BJ (cell line): ENCODE measurements at regions not wholly inside any gene's neighbourhood (a gene's known extent, or its start where the extent isn't known, plus 50 kb on each side); places are given as distances from the start of the nearest gene placed in this dataset.

Experiments
- CTCF ChIA-PET: fragments of 350-600 bp; formaldehyde crosslinking; extraction: SDS; loops from one replicate; lab custom pipeline; 2021; ENCODE audit warnings: antibody characterized with exemption, inconsistent platforms; lab: Yijun Ruan, JAX
- POLR2A ChIA-PET: fragments of 300-600 bp; sonication (Branson Sonifier 250); formaldehyde crosslinking; extraction: SDS; loops from one replicate; lab custom pipeline; 2021; ENCODE audit warnings: antibody characterized with exemption; lab: Charles Lee
- DNase-seq: peaks from one replicate; pipeline ENCODE4 v3.0.0-alpha.2; 2011; ENCODE audit warnings: low read depth
- H3K27me3 ChIP-seq: 2 replicates; pipeline ENCODE4 v1.6.0; 2011; ENCODE audit warnings: low read length; ENCODE audit not compliant: control insufficient read depth, insufficient read depth
- H3K36me3 ChIP-seq: 2 replicates; pipeline ENCODE4 v1.5.1; 2011; ENCODE audit warnings: low read length; ENCODE audit not compliant: control insufficient read depth, insufficient read depth
- H3K4me3 ChIP-seq: 2 replicates; pipeline ENCODE4 v1.5.1; 2011; ENCODE audit warnings: low read depth, mild to moderate bottlenecking, control low read depth, low read length
- TF ChIP-seq, protein P1 (sequence below): IDR thresholded peaks from 2 replicates; pipeline ENCODE4 v1.5.1; 2011; ENCODE audit warnings: low read depth, mild to moderate bottlenecking, control low read depth, inconsistent platforms, low read length, moderate library complexity; ENCODE audit not compliant: insufficient read depth

DNA sequence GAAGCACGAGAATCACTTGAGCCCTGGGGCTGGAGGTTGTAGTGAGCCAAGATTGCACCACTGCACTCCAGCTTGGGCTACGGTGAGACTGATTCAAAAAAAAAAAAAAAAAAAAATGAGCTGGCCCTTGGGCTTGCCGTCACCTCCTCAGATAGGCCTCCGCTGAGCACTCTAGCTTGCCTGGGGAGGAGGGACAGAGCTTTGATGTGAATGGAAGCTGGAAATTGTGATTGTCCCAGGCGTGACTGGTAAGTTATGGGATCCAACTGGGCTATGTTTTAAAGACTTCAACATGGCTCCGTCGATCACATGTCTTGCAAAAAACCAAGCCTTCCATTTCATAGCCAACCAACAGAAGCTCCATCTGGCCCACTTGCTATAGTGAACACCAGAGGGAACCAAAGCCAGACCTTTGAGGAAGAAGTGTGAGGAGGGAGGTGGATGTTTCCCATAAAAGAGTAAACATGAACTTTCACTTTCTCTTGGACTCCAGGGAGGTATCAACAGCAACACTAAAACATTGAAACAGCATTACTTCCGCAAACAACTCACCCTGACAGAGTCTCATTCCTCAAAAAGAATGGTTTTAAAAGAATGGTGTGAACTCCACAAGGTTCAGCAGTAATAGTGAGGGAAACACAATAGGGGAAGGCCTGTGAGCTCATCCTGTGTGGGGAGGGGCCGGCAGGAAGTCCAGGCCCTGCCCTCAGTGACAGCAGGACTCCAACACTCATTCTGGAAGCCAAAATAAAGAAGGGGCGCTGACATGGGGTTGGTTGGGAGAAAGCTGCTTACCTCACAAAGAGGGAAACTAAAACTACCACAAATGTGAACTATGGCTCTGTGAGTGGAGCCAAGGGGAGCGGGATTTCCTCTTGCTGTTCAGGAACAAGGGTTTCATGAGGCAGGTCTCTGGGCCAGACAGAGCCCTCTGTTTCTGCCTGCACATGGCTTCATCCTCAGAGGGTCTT is 59.2 kb upstream of the IL12A start:
- POLR2A ChIA-PET = interaction anchor here (0.6 to 1.2 kb wide), 4 partner anchors 8 to 100 kb away, joined by 4 to 9 read pairs (median 5); no protein-coding TSS in a partner anchor
- Histone ChIP-seq H3K36me3 (no peaks in the 10 kb centered on the region), H3K27me3 (no peaks in the 10 kb centered on the region), H3K4me3 (no peak overlapping the region)
- no peak for DNase-seq
- TF ChIP-seq, protein P1, sequence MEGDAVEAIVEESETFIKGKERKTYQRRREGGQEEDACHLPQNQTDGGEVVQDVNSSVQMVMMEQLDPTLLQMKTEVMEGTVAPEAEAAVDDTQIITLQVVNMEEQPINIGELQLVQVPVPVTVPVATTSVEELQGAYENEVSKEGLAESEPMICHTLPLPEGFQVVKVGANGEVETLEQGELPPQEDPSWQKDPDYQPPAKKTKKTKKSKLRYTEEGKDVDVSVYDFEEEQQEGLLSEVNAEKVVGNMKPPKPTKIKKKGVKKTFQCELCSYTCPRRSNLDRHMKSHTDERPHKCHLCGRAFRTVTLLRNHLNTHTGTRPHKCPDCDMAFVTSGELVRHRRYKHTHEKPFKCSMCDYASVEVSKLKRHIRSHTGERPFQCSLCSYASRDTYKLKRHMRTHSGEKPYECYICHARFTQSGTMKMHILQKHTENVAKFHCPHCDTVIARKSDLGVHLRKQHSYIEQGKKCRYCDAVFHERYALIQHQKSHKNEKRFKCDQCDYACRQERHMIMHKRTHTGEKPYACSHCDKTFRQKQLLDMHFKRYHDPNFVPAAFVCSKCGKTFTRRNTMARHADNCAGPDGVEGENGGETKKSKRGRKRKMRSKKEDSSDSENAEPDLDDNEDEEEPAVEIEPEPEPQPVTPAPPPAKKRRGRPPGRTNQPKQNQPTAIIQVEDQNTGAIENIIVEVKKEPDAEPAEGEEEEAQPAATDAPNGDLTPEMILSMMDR = peak; percentile 56
- CTCF ChIA-PET = interaction anchor here (0.7 to 7.8 kb wide), 16 partner anchors 12 to 113 kb away, joined by 3 to 64 read pairs (median 4); partner anchors contain the start of gene IL12A

DNA sequence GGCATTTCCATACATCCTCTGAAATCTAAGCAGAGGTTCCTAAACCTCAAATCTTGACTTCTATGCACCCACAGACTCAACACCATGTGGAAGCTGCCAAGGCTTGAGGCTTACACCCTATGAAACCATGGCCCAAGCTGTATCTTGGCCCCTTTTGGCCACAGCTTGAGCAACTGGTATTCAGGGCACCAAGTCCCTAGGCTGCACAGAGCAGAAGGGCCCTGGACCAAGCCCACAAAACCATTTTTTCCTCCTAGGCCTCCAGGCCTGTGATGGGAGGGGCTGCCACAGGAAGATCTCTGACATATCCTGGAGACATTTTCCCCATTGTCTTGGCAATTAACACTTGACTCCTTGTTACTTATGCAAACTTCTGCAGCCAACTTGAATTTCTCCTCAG is 54.4 kb upstream of the IL12A start:
- CTCF ChIA-PET = interaction anchor here (7.8 kb wide), 1 partner anchor 70 kb away, joined by 64 read pairs; no protein-coding TSS in a partner anchor

DNA sequence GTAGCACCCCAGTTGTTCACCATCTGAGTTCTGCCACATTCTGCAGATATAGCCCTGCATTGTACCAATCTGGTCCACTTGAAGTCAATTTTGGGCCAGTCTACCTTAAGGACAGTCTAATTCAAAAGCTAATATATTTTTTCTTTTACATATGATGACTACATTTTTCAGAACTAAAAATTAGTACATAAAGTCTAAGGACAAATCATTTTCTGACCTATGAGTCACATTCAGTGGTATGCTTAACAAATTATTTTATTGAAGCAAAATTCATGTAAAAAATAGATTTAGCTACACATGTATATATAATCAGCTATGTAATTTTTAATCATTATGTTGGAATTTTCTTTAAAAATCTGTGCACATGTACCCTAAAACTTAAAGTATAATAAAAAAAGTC is 52.1 kb upstream of the IL12A start:
- TF ChIP-seq, protein P1 = no peak
- Histone ChIP-seq H3K4me3 (no peak overlapping the region), H3K36me3 (no peaks in the 10 kb centered on the region), H3K27me3 (no peaks in the 10 kb centered on the region)
- POLR2A ChIA-PET = no interaction called here
- CTCF ChIA-PET = interaction anchor here (0.6 to 2.0 kb wide), 6 partner anchors 10 to 74 kb away, joined by 3 to 6 read pairs (median 4); no protein-coding TSS in a partner anchor
- no peak for DNase-seq

More for the DNA sequence above, 54.4 kb upstream of the IL12A start:
- no peak for DNase-seq
- Histone ChIP-seq H3K4me3 (no peak overlapping the region), H3K27me3 (no peaks in the 10 kb centered on the region), H3K36me3 (no peaks in the 10 kb centered on the region)
- POLR2A ChIA-PET = no interaction called here
- TF ChIP-seq, protein P1 = no peak

DNA sequence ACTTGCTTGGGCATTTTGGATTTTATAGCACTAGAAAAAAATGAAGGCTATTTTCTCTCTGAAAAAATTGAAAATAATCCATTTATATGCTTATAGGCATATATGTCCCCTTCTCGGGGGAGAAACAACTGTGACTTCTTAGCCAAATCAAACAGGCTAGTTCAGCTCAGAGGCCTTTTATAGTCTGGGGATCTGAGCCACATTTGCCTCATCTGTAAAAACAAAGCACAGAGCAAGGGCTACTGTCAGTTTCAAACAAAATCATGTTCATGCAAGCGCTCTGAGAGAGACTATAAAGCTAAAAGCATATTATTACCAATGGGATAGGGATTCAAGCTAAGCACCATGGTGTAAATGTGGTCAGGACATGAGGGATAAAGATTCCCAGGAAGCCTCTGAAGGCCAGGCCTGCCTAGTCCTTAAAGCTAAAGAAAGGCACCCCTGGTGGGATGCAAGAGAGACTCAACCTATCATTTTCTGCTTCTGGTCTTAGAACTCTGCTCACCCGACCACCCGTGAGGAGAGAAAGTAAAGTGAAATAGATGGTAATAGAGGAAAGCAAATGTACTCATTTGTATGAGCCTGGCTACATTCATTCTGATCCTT is 51.0 kb upstream of the IL12A start:
- POLR2A ChIA-PET = interaction anchor here (0.9 kb wide), 1 partner anchor 9 kb away, joined by 4 read pairs; no protein-coding TSS in a partner anchor
- TF ChIP-seq, protein P1 = no peak
- DNase-seq = no peak
- CTCF ChIA-PET = interaction anchor here (1.3 to 2.0 kb wide), 3 partner anchors 8 to 69 kb away, joined by 4 to 6 read pairs (median 4); no protein-coding TSS in a partner anchor
- no peaks in the 10 kb centered on the region for H3K36me3 ChIP-seq
- no peaks in the 10 kb centered on the region for H3K27me3 ChIP-seq
- no peak overlapping the region for H3K4me3 ChIP-seq
